DOHH2 (cell line): ENCODE measurements at regions not wholly inside any gene's neighbourhood (a gene's known extent, or its start where the extent isn't known, plus 50 kb on each side); places are given as distances from the start of the nearest gene placed in this dataset.

Experiments used
- EZH2phosphoT487 ChIP-seq: fragments of 200-600 bp; sonication (generic); IDR thresholded peaks from 2 replicates; pipeline ENCODE4 v1.6.1; 2017; ENCODE audit warnings: borderline replicate concordance, mild to moderate bottlenecking, antibody characterized with exemption, low read length, moderate library complexity, mixed read lengths
- TF ChIP-seq, protein P1 (sequence below): fragments of 200-600 bp; sonication (generic); IDR thresholded peaks from one replicate; pipeline ENCODE4 v1.5.1; 2014; ENCODE audit warnings: antibody characterized with exemption, mild to moderate bottlenecking, low read depth, low read length; ENCODE audit not compliant: poor library complexity, severe bottlenecking

DNA sequence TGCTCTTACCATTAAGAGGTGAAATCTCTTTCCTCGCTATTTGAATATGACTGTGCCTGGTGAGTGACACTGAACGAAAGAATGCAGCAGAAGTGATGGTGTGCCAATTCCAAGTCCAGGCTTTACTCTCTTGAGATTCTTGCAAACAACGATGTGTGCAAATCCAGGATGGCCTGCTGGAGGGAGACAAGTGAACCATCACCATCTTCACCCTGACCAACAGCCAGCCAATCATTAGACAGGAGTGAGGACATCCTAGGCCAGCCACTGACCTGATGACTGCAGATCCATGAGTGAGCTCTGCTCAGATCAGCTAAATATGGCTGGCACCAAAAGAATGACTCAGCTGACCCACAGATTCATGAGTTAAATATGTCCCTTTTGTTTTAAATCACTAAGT lies 878.0 kb downstream of the PDCD6IP start:
- TF ChIP-seq, protein P1, sequence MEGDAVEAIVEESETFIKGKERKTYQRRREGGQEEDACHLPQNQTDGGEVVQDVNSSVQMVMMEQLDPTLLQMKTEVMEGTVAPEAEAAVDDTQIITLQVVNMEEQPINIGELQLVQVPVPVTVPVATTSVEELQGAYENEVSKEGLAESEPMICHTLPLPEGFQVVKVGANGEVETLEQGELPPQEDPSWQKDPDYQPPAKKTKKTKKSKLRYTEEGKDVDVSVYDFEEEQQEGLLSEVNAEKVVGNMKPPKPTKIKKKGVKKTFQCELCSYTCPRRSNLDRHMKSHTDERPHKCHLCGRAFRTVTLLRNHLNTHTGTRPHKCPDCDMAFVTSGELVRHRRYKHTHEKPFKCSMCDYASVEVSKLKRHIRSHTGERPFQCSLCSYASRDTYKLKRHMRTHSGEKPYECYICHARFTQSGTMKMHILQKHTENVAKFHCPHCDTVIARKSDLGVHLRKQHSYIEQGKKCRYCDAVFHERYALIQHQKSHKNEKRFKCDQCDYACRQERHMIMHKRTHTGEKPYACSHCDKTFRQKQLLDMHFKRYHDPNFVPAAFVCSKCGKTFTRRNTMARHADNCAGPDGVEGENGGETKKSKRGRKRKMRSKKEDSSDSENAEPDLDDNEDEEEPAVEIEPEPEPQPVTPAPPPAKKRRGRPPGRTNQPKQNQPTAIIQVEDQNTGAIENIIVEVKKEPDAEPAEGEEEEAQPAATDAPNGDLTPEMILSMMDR, result no peak
- TF ChIP-seq EZH2phosphoT487, result no peak
